ENCODE measurements at regions not wholly inside any gene's neighbourhood (a gene's known extent, or its start where the extent isn't known, plus 50 kb on each side); places are given as distances from the start of the nearest gene placed in this dataset.
"Not testable (repeated sequence)": the region's sequence is repeated elsewhere in the genome, so short reads cannot be mapped to it uniquely, and the experiment has no call there.

- no peak for DNase-seq
Measured at GRCh38 chr1:194052514-194053338, 866.3 kb upstream of the B3GALT2 start.

GRCh38 chr1:194047921-194048320, 861.5 kb upstream of the B3GALT2 start:
- DNase-seq, result no peak

GRCh38 chr1:194047206-194047605, 860.8 kb upstream of the B3GALT2 start:
- no peak for DNase-seq

GRCh38 chr1:194045416-194045815, 859.0 kb upstream of the B3GALT2 start:
- no peak for DNase-seq

DNA sequence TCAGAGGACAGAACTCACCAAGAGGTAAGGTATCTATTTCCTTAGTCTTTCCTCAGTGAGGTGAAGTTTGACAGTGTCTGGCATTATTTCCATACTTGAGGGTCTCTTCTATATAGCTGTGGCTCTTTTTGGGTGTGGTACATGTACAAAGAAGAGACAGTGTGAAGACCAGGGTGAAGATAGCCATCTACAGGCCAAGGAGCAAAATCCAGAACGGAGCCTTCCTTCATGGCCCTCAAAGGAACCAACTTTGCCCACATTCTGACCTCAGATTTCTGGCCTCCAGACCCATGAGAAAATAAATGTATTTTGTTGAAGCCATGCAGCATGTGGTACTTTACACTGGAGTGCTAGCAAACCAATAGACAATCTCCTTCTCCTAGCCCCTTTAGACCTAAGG, 858.5 kb upstream of the B3GALT2 start:
- DNase-seq, result no peak

DNA sequence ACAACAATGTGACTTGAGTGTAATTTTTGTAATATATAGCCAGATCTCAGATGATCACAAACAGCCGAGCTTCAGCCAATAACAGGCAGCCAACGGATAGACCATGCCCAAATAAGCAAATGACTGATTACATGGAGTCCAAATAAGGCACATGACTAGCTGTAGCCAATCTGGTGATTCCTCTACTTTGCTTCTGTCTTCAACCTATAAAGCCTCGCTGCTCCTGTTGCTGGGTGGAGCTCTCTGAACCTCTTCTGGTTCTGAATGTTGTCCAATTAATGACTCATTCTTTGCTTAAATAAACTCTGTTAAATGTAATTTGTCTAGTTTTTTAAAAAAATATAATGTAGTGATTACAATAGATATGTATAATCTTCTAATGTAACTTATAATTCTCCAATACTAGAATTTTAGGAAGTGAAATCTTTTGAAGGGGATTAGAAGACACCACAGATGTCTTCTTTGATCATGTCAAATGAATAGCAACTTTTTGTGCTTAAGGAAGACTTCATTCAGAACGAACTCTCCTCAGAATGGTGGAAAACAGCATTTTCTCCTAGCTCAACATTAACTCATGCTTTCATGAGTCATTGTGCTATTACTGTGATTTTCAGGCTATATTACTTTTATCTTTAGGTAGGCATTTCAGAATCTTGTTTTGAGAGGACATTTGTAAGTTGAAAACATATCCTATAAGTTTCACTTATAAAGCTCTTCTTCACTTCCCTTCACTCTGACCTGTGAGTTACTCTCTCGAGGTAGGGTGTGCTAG, 857.8 kb upstream of the B3GALT2 start:
- no peak for DNase-seq

DNA sequence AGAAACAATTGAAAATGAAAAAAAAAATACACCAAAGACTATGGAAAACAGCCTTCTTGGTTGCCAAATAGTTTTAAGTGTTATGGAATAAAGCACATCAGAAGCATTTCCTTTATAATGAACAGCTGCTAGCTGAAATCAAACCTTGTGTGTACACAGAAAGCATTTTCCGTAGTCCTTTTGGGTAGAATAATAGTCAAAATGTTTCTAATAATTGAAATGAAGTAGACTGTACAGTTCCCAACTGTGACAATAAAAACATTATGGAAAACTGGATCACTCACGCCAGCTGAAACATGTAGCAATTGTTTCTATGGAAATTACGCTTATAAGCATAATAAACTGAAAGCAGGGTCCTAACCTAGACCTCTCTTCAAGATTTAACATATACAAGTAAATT, 856.3 kb upstream of the B3GALT2 start:
- DNase-seq, result no peak

- no peak for DNase-seq
Measured at GRCh38 chr1:194040496-194040895, 854.1 kb upstream of the B3GALT2 start.

DNA sequence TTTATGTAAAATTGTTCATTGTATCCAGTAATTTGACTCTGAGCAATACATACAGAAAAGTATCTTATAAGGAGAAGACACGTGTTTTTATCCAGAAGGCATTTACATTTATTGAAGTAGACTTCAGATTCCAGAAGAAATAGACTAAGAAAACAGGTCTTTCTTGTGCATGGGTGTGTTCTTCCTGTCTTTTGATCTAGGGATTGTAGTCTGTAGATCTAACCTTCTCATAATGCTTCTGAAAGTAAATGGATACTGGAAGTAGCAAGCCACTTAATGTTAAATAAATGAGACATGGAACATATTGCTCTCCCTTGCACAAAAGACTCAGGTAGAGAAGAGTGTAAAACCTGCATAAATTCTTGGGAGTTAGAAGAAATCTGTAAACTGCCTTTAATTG, 853.2 kb upstream of the B3GALT2 start:
- DNase-seq, result no peak

DNA sequence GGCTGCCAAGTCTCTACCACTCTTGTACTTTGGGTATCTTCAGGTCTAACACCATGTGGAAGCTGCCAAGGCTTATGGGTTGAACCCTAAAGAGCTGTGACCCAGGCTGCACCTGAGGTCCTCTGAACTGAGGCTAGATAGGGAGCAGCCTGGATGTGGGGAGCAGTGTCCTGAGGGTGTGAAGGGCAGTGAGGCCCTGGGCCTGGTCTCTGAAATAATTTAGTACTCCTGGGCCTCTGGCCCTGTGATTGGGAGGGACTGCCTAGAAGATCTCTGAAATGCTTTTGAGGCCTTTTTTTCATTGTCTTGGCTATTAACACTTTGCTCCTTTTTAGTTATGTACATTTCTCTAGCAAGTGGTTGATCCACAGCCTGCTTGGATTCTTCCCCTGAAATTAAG, 847.2 kb upstream of the B3GALT2 start:
- no peak for DNase-seq

DNA sequence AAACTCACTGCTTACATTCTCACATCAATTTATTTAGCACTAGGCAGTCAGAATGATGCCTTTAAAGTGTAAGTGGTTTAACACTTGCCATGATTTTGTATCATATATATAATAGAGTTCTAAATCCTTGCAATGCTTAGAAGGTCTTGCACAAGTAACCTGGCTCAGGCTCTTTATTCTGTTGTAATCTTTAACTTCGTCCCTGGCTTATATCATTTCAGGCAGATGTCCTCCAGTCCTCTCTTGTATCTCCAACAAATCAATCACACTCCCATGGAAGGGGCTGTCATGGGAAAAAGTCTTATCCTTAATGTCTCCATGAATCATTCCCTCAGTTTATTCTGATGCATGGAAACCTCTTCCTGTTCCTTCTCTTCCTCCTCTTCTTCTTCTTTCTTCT, 841.6 kb upstream of the B3GALT2 start:
- DNase-seq, result no peak

- DNase-seq, result no peak
Measured at GRCh38 chr1:194026422-194026821, 840.0 kb upstream of the B3GALT2 start.

- DNase-seq, result no peak
Measured at GRCh38 chr1:194024659-194025058, 838.2 kb upstream of the B3GALT2 start.

GRCh38 chr1:194014014-194014413, 827.6 kb upstream of the B3GALT2 start:
- DNase-seq, result no peak

- no peak for DNase-seq
Measured at GRCh38 chr1:194013561-194013960, 827.1 kb upstream of the B3GALT2 start.

DNA sequence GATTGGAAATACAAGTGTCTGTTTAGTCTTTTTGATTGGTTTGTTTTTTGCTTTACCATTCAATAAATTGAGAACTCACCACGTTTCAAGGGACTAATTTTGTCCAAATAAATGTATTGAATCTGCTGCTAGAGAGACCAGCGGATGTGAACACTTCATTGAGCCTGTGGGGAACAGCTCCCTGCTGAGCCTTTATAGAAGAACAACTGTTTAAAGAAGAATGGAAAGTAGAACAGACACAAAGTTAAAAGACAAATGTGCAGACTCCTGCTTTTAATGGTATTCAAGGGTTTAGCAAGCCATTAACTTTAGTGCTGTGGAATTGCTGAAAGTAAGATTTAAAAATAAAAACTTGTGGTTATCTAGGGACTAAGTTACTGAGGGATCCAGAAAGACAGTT, 817.7 kb upstream of the B3GALT2 start:
- DNase-seq, result no peak

GRCh38 chr1:194001726-194002350, 815.4 kb upstream of the B3GALT2 start:
- not testable (repeated sequence) for DNase-seq

DNA sequence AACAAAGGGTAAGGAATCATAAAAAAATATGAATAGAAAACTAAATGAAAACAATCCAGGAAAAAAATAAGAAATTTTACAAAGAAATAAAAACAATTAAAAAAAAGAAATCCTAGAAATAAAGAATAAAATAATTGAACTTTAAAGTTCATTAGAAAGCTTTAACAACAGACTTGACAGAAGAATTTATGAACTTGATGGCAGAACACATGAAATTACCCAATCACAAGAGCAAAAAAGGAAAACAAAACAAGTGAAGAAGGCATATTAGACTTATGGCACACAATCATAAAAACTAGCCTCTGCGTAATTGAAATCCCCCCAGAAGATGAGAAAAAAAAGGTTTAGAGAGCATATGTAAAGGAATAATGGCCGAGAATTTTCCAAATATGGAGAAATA, 802.5 kb upstream of the B3GALT2 start:
- no peak for DNase-seq

GRCh38 chr1:193979219-193979618, 792.8 kb upstream of the B3GALT2 start:
- DNase-seq, result no peak

DNA sequence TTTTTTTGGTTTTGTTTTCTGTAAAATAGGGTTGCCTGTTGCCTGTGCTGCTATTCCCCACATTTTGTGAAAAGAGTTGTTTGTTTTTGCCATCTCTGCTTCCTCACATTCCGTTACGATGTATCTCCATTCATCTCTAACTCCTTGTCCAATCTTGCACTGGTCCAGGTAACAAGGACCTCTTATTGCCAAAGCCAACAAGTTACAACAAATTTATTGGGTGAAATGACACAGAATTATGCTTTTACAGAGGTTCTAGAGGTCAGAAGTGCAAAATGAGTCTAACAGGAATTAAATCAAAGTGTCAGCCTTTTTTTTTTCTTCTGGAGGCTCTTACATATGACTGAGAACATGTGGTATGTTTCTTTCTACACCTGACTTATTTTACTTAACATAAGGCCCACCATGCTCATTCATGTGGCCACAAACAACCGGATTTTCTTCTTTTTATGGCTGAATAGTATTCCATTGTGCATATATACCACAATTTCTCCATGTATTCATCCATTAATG, 787.9 kb upstream of the B3GALT2 start:
- no peak for DNase-seq

- no peak for DNase-seq
Measured at GRCh38 chr1:193973428-193973827, 787.0 kb upstream of the B3GALT2 start.

- no peak for DNase-seq
Measured at GRCh38 chr1:193971595-193971994, 785.2 kb upstream of the B3GALT2 start.
